ENCODE measurements at regions not wholly inside any gene's neighbourhood (a gene's known extent, or its start where the extent isn't known, plus 50 kb on each side); places are given as distances from the start of the nearest gene placed in this dataset.

- TF ChIP-seq EZH2 (IDR thresholded peaks at IDR 0.05; ENCODE audit: insufficient read depth, low read length) (no peak), CTCF (IDR thresholded peaks at IDR 0.05; ENCODE audit: insufficient read depth, low read depth, low read length) (no peak)
Measured at GRCh38 chr11:23884341-23884740, 612.5 kb upstream of the LUZP2 start.
